ENCODE measurements at regions not wholly inside any gene's neighbourhood (a gene's known extent, or its start where the extent isn't known, plus 50 kb on each side); places are given as distances from the start of the nearest gene placed in this dataset.

DNA sequence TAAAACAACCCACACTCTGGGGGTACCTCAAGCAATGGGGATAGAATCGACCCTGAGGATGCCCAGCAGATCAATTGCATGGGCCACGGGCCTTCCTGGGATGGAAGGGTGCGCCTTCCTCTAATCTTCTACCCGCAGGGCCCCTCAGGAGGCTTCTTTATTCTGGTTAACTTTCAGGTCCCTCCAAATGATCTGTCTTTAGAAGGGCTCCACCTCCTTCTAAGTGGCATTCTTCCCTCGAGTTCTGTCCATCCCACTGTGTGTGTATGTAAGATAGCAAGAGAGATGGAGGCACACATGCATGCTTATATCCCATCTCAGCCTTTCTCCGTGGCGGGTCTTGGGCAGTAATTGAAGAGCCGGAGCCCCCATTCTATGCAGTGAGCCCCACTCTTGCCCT lies 125.7 kb downstream of the MRM1 start:
- in situ Hi-C loops (cut with MboI; ENCODE audit: low sequenced_read_pairs): no loop called here

DNA sequence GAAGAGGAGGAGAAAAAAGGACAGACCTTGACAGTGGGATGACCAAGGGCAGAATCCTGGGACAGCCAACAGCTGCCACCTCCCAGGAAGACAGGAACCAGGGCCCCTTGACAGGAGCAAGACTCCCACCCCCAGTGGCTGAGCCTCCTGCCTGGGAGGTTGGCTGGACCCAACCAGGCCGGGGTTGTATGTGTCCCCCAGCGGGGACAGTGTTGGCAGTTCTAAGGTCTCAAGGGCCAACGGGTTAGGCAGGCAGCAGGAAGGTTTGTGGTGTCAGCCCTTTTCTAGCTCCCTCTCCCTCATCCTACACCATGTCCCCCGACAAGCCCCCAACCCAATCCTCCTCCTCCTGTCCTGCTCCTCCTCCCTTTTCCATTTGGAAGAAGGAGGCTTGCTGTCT lies 126.2 kb downstream of the MRM1 start:
- in situ Hi-C loops (cut with MboI; ENCODE audit: low sequenced_read_pairs): no loop called here

DNA sequence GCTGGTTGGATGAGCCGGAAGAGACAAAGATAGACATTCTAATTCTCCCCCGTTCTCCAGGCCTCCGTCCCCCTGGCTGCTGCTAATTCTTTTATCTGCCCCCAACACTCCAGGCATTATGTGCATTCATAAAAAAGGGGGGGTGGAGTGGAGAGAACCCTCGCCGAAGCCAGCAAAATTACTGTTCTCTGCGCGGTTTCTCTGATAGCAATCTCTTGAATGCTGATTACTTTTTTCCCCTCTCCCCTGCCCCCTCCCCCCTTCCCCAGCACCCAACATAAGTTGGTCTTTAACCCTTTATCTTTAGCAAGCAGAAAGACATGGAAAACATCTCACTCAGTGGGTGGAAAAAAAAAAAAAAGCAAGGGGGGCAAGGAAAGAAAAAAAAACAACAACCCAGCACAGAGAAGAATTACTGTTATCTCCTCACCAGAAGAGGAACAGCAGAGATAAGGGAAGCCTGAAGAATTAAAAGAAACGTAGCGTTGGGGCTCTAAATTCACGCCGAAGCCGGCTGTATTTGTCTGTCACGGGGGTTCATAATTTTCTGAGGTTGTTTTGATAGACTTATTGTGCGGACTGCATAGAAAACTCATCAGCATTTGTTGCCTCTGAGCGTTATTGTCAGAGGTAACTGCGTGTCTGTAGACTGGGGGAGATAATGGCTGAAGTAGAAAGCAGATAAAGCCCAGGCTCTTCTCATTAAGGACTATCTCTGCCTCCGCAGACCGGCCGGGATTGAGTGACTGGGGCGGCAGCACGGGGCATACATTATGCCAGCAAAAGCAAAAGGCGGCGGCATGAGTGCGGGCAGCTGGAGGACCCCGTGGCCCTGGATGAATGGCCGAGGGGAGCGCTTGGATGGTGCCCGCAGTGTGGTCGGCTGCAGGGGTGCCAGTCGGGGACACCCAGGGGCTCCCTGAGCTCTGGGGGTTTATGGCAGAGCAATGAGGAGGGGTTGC lies 126.9 kb downstream of the MRM1 start:
- in situ Hi-C loops (cut with MboI; ENCODE audit: low sequenced_read_pairs): no loop called here

DNA sequence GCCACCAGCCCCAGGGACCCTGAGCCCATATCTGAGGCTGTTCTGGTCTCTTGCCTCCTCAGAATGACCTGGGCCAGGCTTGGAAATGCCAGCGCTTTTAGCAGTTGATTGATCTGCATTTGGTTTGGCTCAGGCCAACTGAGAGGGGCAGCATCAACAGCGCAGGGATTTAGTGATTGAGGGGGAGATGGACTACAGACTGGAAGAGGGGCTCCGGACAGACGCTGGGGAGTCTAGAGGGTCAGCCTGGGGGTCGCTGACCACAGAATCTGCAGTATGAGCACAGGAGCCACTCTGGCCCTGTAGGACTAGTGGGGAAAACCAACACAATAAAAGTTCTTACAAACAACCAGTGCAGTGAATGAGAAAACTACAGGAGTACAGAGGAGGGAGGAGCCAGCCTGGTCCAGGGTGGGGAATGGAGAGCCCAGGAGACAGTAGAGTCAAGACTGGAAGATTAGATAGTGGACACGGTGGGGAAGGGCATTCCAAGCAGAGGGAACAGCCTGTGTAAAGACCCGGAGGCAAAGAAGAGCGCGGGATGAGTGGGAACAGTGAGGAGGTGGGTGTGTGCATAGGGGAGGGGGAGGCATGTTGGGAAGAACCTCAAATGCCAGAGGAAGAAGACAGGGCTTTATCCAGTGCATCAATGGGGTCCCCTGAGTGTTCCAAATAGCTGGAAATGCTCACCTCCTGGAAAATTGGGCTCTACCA lies 128.9 kb downstream of the MRM1 start:
- in situ Hi-C loops (cut with MboI; ENCODE audit: low sequenced_read_pairs): no loop called here

DNA sequence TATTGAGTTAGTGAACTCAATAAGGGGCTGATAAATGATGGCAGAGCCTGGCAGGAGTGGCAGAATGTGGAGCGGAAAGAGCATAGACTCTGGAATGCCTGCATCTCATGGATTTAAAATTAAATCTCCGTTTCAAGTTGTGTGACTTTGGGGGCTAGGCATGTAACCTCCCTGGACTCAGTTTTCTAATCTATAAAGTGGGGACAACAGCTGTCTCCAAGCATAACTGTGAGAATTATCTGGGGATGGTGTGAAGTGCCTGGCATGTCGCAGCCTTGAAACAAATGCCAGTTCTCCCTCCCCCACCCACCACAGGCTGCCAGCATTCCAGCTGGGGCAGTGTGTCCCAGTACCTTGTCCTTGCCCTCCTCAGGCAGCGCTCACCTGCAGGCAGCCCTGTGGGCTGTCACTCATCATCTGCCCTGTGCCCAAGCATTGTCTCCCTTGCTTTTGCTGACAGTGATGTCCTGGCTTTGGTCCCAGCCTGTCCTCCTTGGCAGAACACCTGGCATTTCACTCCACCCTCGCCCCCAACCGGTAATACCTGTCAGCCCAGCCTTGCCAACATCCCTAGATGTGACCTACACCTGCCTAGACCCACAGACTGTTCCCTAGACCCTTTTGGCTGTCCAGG lies 129.6 kb downstream of the MRM1 start:
- in situ Hi-C loops (cut with MboI; ENCODE audit: low sequenced_read_pairs): no loop called here

DNA sequence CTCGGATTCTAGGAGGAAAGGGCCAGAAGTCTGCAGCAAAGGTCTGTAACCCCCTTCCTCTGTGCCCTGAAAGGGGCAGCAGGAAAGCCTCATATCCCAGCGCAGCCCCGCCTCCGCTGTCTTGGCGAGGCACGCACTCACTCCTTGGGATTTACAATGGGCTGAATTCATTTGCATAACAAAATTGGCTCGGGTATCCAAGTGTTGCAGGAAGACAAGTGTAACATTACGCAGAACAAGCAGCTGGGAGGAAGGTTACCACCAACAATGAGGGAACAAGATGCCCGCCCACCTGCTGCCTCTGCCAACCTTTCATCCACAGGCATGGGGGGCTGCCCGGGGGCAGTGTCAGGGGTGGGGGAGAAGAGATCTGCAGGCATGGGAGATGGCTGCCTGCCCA lies 130.4 kb downstream of the MRM1 start:
- in situ Hi-C loops (cut with MboI; ENCODE audit: low sequenced_read_pairs): no loop called here

DNA sequence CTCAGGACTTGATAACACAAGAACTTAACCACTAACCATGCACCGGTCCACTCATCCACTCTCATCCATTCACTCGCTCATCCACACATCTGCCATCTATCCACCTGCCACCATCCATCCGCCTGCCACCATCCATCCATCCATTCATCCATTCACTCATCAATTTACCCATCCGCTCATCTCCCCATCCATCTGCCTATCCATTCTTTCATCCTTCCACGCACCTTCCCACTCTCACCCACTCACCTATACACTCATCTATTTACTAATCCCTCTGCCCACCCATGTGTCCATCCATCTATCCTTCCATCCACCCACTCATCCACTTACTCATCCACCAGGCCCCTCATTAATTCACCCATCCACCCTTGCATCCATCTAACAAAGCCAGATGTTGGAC lies 131.0 kb downstream of the MRM1 start:
- in situ Hi-C loops (cut with MboI; ENCODE audit: low sequenced_read_pairs): no loop called here

DNA sequence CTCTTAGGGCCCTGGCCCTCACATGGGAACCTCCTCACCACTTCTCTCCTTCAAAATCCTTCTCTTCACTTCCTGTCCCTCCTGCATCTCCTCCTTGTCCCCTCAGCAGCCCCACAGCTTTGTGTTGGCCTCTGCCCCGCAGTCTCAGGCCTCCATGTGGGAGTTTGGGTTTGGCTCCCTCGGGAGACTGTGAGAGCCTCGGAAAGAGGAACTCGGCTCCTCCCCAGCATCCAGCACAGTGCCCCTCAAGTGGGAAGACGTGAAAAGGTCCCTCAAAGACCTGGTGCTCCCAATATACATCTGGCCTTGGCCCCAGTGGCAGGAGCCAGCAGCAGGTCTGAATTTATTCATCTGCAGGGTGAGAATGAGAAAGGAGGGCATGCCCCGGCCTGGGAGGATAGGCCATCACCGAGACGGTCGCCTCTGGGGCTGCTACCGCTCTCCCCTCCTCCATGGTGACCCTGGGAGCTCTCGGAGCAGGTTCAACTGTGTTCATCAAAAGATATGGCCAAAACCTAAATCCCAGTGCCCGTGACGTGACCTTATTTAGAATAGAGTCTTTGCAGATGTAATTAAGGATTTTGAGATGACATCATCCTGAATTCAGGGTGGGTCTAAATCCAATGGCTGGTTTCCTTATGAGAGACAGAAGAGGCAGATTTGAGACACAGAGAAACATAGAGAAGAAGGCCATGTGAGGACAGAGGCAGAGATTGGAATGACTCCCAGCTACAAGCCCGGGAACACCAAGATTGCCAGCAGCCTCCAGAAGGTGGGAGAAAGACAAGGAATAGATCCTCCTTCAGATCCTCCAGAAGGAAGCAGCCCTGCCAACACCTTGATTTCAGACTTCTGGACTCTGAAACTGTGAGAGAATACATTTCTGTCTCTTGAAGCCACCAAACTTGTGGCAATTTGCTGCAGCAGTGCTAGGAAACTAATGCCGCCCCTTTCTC lies 135.1 kb downstream of the MRM1 start:
- in situ Hi-C loops (cut with MboI; ENCODE audit: low sequenced_read_pairs): no loop called here

DNA sequence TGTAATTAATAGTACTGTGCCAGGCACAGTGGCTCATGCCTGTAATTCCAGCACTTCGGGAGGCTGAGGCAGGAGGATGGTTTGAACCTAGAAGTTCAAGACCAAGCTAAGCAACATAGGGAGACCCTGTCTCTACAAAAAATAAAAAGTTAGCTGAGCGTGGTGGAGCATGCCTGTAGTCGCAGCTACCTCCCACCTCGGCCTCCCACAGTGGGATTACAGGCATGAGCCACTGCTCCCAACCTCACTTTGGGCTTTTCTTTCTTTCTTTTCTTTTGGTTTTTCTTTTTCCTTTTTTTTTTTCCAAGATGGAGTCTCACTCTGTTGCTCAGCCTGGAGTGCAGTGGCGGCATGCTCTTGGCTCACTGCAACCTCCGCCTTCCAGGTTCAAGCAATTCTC lies 137.8 kb downstream of the MRM1 start:
- in situ Hi-C loops (cut with MboI; ENCODE audit: low sequenced_read_pairs): no loop called here

DNA sequence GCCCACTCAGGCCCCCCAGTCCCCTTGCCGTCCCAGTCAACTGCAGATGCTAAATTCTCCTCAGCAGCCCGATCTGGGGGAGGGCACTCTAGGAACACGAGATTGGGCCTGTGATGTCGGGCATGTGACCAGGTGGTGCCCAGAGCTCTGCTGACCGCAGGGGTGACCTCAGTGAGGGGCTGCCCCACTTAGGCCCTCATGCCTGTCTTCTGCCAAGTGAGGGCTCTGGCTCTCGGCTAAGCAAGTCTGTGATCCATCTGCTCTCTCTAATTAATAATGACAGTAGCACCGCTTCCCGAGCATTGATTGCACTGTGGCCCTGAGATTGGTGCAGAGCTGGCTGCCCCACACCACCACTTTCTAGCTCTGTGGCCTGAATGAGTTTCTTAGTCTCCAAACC lies 138.8 kb downstream of the MRM1 start:
- in situ Hi-C loops (cut with MboI; ENCODE audit: low sequenced_read_pairs): no loop called here

DNA sequence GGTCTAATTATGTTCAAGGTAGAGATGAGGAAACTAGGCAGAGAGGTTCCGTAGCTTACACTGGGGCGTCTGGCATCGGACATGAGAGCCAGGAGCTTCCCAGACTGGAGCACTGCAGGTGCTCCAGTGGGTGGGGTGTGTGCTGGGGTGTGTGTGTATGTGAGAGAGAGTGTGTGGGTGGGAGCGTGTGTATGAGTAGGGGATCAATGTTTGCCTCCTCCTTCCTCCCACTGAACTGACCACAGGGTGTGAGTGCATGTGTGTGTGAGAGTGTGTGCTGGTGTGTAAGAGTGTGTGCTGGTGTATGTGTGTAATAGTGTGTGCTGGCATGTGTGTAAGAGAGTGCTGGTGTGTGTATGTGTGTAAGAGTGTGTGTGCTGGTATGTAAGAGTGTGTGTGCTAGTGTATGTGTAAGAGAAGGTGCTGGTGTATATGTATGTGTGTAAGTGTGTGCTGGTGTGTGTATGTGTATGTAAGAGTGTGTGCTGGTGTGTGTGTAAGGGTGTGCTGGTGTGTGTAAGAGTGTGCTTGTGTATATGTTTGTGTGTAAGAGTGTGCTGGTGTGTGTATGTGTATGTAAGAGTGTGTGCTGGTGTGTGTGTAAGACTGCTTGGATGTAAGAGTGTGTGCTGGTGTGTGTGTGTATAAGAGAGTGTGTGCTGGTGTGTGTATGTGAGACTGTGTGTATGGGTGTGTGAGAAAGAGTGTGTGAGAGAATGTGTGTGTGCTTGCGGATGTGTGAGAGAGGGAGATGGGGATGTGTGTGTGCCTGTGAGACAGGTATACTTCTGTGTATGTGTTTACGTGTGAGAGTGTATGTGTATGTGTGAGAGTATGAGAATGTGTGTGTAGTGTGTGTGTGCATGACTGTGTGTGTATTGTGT lies 139.9 kb downstream of the MRM1 start:
- in situ Hi-C loops (cut with MboI; ENCODE audit: low sequenced_read_pairs): no loop called here

DNA sequence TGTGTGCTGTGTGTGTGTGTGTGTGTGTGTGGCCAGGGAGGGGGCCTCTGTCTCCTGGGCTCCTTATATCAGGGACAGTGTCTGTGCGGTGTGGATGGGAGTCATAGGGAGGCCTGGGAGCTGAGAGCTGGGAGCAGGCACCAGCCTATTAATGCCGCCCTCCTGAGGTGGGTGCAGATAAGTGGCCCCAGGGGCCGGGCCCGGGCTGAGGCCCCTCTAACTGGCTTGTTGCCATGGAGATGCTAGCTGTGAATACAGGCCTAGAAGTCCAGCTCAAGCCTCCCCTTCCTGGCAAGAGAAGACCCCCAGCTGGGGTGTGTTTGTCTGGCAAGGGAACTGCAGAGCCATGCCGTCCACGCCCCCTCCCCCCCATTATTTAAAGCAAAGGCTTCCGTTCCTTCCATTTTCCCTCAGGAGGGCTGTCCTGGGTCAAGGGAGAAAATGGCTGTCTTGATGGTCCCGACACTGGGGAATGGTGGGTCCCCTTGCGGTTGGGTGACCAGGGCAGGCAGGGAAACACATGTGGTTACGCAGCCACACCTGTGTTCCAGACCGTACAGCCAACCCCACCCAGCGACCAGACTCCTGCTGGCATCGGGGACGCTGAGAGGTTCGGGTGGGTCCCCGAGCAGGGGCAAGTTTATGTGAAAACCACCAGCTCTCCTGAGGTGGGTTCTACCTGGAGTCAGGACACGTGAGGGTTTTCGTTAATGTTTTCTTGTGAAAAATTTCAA lies 141.1 kb downstream of the MRM1 start:
- in situ Hi-C loops (cut with MboI; ENCODE audit: low sequenced_read_pairs): no loop called here

DNA sequence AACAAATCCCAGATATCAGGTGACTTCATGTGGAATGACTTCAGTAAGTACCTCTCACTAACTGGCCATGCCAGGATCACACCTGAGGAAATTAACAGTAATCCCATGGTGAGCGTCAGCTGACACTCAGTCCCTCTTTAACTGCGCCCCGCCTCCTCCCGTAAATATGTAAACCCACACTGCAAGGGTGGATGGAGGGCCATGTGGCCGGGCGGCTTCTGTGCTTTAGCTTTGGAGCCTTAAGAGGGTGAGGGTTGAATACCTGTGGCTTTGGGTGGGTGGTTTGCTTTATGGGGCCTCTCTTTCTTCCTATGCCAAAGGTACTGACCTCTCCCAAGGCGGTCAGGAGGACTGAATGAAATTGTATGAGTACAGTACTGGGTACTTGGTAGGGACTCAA lies 141.7 kb downstream of the MRM1 start:
- in situ Hi-C loops (cut with MboI; ENCODE audit: low sequenced_read_pairs): no loop called here

DNA sequence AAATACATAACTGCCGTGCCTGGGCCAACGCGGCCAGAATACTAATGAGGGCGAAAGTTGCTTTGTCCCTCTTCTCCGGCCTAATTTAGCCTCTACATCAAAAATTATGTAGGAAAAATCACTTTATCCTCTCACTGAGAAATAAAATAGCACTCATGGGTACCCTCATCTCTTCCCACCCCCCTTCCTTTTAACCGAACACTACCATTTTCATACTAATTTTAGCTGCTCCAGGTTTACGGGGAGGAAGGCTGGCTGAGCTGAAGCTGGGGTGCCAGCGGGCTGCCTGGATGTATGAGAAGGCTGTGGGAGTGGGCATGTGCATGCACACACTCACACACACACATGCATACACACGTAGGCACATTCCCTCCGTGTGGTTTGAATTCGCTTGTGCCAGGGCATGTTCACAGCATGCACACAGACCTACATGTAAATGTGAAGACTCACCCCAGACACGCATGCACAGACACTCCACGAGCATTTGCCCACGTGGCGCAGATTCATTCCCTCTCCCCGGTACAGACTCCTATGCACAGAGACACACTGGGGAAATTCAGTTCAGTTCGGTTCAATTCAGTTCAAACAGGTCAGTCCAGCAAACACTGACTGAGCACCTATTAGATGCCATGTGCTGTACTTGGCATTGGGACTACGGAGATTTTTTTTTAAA lies 145.1 kb downstream of the MRM1 start:
- in situ Hi-C loops (cut with MboI; ENCODE audit: low sequenced_read_pairs): no loop called here

DNA sequence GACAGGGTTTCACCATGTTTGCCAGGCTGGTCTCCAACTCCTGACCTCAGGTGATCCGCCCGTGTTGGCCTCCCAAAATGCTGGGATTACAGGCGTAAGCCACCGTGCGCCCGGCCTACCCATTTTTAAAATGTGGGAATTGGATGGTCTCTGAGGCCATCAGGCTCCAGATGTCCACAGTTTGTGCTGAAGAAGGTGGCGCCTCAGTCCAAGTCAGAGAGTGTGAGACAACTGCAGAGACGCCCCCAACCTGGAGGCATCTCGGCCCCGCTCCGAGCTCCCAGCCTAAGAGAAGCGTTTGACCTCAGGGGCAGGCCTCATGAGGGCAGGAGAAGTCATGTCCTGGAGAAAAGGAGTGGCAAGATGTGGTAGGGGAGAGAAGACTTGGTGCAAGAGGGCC lies 146.5 kb downstream of the MRM1 start:
- in situ Hi-C loops (cut with MboI; ENCODE audit: low sequenced_read_pairs): no loop called here

DNA sequence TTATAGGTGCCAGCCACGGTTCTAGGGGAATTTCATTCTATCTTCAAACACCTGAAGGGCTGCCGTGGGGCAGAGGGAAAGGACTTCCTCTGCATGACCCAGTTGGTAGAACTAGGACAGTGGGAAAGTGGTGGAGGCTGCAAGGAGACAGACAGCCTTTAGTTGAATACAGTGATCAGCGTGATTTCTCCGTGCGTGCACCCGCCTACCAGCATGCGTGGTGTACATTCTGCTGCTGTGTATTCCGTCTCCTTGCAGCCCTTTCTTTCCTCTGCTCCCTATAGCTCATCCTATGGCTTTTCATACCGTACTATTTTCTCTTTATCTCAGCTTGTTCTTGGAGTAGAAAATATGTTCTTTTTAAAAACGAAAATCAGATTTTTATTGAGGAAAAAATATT lies 146.9 kb downstream of the MRM1 start:
- in situ Hi-C loops (cut with MboI; ENCODE audit: low sequenced_read_pairs): no loop called here

DNA sequence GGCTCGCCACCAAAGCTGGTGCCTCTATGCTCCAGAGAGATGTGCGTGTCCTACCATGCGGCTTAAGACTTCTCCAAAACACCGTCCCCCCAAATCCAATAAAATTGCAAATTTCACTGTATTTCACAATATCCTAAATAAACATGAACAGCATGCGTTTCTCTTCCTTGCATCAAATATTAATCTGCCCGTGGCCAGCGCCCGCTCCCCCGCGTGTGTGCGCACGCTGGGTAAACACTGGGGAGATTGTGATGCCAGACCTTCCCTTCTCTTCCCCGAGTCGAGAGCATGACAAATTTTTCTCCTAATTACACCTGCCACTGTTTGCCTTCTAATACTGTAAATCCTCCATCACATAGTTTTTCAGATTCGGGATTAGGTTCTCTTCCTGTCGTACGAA lies 148.1 kb downstream of the MRM1 start:
- in situ Hi-C loops (cut with MboI; ENCODE audit: low sequenced_read_pairs): no loop called here

DNA sequence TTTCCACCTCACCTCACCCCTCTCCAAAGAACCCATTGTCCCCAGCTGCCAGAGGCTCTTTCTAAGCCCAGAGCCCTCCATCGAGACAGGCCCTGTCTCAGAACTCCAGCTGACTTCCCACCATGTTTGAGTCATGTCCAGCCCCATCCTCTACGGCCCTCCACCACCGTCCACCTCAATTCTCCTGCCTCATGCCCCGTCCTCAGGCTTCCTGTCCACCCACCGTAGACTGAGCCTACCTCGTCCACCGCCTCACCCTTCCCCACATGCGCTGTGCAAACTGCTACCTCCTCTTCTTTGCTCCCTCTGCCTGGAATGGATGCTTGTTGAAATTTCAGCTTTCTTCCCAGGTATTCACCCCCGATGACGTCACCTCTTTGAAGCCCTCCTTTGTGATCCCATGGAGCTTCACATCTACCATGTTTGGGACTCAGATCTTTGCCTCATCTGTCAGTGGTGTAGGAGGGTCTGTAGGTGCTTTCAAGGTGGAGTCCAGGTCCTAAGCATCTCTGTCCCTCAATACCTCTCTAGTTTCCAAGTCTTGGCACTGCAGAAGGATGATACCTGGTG lies 149.0 kb downstream of the MRM1 start:
- in situ Hi-C loops (cut with MboI; ENCODE audit: low sequenced_read_pairs): no loop called here
